NCI-H510A treated with DMSO at 0.1 percent for 48 hours (cell line): ENCODE measurements at regions not wholly inside any gene's neighbourhood (a gene's known extent, or its start where the extent isn't known, plus 50 kb on each side); places are given as distances from the start of the nearest gene placed in this dataset.
"Not testable (repeated sequence)": the region's sequence is repeated elsewhere in the genome, so short reads cannot be mapped to it uniquely, and the experiment has no call there.

ENCODE experiments used
- DNase-seq: peaks from one replicate; lab custom pipeline; 2025; lab: John Stamatoyannopoulos, UW

DNA sequence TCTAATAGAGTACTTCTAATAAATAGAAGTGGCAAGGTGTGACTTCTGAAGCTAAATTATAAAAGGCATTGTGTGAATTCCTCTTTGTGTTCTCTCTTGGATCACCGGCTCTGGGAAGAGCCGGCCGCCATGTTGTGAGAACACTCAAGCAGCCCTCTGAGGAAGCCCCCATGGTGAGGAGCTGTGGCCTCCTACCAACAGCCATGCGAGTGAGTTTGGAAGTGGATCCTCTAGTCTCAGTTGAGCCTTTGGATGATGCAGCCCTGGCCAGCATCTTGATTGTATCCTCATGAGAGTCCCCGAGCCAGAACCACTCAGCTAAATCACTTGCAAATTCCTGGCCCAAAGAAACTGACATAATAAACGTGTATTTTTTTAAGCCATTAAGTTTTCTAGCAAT is 94.5 kb upstream of the CARD11 start:
- no peak for DNase-seq

DNA sequence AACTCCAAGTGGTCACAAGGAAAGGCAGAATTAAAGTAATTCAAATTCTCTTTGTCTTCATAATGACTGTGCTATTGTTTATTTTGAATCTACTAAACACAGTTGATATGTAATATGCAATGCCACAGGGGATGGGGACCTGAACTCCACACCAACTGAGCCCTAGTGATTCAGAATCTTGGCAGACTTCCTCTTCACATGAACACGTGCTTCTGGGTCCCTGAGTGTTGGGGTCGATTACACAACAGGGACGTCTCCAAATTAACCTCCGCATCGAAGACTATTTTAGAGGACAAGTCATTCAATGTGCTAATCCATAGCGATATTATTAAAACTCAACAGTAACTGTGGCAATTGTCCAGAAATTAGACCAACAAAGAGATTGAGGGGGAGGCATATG is 95.3 kb upstream of the CARD11 start:
- no peak for DNase-seq

DNA sequence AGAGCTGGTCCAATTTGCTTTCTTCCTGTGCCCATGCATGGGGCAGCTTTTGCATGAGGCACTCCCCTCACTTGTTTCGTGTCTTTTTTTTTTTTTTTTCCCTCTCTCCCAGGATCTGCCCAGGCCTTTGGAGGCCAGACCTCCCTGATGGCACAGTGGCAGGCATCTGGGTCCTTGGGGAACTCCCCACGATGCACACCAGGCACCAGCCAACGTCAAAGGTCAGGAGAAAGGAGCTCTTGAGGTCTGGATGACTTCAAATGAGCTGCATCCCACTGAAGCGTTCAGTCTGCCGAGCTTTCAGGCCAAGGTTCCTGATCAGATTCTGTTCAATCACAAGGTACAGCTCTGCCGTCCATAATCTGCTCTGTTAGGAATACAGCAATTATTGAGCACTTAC is 97.2 kb upstream of the CARD11 start:
- no peak for DNase-seq

DNA sequence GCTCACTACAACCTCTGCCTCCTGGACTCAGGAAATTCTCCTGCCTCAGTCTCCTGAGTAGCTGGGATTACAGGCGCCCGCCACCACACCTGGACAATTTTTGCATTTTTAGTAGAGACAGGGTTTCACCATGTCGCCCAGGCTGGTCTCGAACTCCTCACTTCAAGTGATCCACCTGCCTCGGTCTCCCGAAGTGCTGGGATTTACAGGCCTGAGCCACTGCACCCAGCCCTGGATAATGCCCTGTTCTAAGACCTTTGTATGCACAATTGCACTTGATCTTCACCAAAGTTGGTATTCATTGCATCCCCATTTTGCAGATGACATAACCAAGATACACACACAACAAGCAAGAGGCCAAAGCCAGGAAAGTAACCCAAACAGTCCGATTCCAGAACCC is 97.7 kb upstream of the CARD11 start:
- no peak for DNase-seq

DNA sequence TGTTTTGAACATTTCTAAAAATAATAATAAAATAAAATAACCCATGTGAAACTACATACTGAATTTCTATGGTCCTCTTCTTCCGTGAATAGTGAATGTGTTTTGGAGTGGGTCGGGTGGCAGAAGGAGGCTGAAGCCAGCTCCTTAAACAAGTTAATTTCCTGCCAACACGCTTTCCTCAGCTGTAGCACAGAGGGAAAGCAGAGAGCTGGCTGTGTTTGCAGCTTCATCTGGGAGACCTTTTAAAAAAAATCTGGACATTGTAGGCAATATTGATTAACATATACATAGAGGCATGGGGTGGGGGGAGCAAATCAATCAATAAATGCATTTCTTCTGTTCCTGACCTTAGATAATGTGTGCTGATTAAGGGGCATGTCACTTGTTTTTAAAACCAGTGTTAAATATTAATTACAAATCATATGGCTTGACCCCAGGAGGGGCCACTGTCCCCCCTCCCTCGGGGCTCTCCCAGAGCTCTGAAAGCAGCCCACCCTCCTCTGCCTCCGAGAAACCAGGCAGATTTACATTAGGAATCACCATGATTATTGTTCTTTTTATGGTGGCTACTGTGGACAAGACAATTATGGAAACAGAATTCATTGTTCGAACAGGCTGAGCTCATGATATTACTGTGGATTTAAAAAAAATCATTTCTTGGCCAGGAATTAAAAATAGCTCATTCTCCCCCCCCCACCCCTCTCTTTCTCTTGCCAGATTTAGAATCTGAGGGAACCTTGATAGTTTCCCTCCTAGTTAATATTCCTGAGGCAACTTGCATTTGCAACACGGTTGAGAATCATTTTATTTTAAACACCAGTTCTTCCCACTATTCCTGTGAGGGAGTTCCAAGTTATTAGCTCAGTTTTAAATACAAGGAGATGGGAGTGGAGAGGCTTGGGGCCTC is 100.5 kb upstream of the CARD11 start:
- no peak for DNase-seq

DNA sequence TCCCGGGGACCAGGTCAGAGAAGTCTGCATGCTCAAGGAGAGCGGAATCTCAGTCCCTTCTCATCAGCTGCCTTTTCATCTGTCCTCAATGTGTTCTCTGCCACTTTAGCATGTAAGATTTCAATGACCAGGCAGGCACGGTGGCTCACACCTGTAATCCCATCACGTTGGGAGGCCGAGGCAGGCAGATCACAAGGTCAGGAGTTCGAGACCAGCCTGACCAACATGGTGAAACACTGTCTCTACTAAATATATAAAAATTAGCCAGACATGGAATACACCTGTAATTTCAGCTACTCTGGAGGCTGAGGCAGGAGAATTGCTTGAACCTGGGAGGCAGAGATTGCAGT is 101.1 kb upstream of the CARD11 start:
- not testable (repeated sequence) for DNase-seq

DNA sequence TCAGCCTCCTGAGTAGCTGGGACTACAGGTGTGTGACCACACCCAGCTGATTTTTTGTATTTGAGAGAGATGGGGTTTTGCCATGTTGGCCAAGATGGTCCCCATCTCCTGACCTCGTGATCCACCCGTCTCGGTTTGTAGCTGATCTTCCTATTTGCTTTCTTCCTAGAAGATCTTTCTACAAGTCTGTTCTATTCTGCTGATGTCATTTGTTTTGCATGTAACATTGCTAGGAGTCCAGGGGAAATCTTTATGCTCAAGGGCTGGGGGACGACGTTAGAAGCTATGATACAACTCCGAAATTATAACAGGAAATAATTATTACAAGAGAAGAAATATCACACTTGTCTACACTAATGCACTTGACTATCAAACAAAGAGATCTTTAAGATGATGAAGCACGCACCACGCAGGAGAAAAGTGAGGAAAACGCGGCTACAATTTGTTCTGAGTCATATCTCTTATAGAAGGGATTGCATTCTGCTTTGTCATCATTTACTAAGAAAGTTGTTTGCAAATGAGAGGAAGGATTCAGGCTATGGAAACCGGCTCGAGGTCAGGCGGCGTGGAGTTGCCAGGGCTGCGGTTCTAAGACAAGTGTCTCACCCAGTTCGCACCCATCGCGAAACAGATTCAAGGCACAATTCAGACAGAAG is 103.0 kb upstream of the CARD11 start:
- DNase-seq = no peak

DNA sequence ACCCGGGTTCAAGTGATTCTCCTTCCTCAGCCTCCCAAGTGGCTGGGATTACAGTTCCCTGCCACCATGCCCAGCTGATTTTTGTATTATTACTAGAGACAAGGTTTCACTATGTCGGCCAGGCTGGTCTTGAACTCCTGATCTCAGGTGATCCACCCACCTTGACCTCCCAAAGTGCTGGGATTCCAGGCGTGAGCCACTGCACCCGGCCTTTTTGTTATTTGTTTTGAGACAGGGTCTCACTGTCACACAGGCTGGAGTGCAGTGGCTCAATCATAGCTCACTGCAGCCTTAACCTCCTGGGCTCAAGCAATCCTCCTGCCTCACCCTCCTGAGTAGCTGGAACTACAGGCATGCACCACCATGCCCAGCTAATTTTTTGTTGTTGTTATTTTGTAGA is 104.8 kb upstream of the CARD11 start:
- not testable (repeated sequence) for DNase-seq

DNA sequence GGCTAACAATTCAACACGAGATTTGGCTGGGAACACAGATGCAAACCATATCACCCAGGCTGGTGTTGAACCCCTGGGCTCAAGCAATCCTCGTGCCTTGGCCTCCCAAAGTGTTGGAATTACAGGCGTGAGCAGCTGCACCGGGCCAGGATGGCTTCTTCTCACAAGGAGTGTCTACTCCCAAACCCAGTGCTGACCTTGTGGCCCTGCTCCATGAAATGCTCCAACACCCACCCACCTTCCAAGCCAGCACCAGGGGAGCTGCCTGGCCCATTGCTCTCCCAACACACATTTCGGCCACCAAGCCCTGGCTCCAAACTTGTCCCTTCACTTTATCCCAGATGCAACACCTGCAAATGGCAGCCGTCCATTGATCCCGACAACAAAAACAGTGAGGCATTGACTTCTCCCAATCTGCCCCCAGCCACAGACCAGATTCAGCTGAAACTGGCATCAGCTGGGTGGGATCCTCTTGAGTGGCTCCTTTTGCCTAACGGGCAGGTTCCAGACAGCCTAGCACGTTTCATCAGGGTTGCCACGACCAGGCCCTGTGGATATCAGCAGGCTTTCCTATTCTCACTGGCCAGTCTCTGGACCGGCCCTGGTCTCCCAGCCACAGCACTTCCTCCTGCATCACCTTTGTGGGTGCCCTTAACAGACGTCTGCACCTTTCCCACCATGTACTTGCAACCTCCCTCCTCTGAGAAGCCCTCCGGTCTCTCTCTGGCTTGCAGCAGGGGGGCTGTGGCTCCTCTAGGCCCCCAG is 105.7 kb upstream of the CARD11 start:
- DNase-seq = no peak

DNA sequence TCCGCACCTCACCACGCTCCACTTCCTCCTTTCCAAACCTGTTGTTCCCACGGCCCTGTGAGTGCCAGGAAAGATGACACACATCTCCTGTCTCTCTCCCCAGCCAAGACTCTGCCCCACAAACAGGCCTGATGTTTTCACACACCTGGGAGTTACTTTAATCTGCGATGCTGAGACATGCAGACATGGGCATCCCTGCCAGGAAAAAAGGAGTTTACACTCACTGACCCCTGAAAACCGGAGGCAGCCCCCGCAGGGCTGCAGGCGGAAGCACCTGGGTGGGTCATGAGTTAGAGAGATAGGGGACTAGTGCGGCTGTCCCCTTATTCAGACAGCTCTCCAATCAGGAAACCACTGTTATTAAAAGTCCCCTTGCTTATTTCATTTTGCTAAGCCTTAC is 106.4 kb upstream of the CARD11 start:
- DNase-seq = no peak

DNA sequence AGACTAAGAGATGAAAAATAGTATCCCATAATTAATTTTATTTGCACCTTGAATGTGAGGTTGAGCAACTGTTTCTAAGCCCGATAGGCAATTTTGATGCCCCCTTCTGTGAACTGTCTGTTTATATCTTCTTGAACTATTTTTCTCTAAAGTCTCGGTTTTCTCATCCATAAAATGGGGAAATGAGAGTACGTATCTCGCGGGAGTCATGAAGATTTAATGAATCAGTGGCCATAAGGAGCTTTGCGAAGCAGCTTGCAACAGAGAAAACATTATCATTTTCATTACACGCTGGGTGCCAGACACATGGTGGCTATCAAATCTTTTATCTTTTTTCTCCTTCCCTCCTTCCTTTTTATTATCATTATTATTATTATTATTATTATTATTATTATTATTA is 108.1 kb upstream of the CARD11 start:
- no peak for DNase-seq

DNA sequence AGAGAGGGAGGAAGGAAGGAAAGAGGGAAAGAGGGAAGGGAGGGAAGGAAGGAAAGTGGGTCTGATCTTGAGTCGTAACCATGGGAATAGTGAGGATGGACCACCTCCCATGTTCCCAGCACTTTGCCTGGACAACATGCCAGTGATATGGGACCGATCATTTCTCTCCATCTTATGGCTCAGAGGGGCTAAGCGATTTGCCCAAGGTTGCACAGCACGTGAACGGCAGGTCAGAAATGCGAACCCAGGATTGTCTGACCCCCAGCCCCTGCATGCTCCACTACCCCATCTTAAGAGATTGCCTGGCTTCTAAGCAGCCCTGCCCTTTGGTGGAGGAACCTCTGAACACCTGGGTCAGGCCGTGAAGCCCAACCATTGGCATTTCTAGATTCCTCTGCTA is 109.0 kb upstream of the CARD11 start:
- no peak for DNase-seq

DNA sequence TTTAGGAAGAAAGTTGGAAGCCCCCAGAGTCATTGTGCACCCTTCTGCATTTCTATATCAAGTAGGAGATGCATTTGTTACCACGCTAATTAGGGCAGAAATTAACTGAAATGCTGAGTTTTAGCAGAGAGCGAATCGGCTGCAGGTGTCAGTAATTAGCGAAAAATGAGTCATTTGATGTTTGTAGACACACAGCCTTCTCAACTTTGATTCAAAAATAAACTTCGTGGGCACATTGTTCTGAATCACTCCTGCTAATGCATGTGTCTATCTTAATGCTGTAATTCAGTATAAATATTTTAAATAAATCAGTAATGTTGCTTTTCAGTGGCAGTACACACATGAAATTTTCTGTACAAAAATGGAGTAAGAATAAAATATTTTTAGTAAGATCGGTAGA is 109.5 kb upstream of the CARD11 start:
- no peak for DNase-seq

DNA sequence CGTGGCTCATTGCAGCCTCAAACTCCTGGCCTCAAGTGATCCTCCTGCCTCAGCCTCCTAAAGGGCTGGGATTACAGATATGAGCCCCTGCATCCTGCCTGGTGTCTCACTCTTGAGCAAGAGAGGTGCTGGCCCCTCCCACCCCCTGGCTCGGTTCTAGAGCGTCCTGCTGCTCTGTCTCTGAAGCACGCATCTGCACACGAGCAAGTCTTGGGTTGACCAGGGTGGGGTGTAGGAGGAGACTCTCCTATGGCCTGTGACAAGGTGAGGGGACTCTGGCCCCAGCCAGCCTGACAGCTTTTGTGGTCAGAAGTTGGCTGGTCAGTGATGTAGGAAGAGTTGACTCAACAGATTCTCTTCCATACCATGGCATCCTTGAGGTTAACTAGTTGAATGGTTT is 110.7 kb upstream of the CARD11 start:
- DNase-seq = no peak

DNA sequence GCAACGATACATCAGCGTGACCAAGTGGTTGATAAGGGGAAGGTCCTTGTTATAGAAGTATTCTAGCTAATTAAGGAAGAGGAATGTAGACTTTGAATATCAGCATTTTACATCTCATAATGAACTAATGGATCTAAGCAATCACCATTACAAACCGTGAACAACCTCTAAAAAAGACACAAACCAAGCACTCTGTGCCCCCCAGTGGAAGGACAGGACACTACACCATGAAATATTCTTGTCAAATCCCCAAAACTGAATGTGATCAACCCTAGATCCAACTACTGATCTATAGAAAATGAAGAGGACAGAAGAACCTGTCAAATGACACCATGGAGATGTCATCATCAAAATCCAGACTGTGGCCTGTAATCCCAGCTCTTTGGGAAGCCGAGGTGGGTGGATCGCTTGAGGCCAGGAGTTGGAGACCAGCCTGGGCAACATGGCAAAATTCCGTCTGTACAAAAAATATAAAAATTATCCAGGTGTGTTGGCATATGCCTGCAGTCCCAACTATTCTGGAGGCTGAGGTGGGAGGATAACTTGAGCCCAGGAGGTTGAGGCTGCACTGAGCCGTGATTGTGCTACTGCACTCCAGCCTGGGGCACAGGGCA is 111.3 kb upstream of the CARD11 start:
- DNase-seq = peak; percentile 11

DNA sequence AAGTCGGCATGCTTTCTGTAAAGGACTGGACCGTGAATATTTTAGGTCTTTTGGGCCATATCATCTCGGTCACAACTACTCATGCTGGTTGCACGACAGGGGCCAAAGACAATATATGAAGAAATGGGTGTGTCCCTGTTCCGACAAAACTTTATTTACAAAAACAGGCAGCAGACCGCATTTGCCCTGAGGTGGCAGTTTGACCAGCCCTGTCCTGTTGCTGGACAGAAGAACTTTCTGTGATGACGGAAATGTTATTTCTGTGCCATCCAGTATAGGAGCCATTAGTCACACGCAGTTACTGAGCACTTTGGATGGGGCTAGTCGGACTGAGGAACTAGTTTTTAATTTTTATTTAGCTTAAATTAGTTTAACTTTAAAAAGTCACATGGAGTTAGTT is 112.8 kb upstream of the CARD11 start:
- DNase-seq = no peak

DNA sequence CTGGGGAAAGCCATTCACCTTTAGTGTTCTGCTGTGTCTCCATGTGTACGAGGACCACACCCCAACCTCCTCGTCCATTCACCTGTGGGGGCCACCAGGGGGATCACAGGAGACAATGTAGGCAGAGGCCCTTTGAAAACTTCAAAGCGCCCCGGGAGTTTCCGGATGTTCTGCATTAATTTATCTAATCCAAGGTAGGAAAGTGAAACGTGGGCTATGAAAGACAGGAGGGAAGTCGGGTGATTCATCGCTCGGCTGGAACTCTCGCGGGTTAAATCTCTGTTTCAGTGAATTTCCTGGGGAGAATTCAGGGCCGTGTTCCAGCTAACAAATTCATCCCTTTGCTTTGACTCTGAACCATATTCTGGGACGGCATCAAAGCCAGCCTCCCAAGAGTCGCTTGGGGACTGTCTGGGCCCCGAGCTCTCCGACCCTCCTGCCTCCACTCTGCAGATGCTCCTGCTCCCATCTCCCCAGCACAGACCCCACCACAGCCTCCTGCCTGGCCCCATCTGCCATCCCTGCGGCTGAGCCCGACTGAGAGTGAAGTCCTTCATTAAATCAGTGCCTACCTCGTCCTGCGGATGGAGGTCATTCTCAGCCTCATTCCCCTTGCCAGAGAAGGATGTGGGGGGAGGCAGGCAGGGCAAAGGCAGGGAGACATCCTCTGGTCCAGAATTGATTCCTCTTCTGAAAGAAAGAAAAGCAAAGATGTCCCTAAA is 114.1 kb upstream of the CARD11 start:
- DNase-seq = no peak

DNA sequence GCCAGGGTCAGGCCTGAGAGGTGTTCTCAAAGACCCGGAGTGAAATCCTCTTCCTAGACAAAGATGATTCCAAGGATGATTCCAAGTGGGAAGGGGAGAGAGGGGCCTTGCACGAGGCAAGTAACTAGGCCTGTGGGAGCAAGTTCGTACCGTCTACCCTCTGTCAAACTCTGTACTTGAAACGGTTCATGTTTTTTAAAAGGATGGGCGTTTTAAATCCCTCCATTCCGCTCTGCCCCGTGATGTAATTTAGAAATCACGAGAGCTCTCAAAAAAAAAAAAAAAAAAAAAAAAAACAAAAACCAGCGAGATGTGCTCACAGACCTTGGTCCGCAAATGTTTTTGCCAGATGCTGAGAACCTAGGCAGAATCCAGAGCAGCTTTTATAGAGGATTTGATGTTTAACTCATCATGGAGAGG is 114.7 kb upstream of the CARD11 start:
- DNase-seq = no peak

DNA sequence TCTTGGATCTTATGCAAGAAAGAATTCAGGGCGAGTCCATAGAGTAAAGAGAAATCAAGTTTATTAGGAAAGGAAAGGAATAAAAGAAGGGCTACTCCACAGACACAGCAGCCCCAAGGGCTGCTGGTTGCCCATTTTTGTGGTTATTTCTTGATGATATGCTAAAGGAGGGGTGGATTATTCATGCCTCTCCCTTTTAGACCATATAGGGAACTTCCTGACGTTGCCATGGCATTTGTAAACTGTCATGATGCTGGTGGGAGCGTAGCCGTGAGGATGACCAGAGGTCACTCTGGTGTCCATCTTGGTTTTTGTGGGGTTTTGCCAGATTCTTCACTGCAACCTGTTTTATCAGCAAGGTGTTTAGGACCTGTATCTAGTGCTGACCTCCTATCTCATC is 115.4 kb upstream of the CARD11 start:
- no peak for DNase-seq

DNA sequence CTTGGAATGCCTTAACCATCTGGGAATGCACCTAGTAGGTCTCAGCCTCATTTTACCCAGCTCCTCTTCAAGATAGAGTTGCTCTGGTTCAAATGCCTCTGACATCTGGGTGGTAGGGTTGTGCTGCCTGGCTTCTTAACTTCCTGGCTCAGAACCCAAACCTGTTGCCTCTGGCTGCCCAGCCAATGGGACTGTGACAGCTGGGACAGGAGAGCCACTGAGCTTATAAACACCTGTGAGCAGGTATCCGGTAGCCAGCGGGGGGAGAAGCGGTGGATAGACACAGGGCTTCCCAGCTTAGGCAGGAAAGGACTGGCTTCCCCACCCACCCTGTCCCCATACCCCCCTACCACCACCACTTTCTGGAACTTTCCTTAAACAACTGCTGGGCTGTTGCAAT is 115.8 kb upstream of the CARD11 start:
- DNase-seq = no peak

DNA sequence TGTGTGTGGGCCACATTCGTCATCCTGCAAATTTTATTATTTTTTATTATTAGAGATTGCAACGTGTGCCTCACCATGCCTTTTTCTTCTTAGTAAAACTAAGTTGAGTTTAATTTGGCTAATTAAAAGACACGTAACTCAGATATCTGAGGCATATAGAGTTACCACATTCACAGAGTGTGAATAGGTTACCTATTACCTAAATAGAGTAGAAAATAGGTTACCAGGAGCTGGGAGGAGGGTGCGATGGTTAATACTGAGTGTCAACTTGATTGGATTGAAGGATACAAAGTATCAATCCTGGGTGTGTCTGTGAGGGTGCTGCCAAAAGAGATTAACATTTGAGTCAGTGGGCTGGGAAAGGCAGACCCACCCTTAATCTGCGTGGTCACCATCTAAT is 116.3 kb upstream of the CARD11 start:
- not testable (repeated sequence) for DNase-seq

DNA sequence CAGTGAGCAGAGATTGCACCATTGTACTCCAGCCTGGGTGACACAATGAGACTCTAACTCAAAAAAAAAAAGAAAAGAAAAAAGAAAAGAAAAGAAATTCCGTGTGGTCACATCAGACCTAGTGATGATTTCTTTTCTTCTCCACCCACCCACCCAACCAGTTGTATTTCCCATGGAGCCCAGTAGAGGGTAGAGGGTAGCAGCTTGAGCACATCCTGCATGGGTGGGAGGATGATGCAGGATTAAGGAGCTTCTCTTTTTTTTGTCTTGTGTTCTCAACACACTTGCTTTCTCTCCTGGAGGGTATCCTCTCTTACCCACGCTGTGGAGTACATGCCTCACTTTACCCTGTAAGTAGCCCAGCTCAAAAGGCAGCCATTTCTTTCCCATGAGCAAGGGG is 118.6 kb upstream of the CARD11 start:
- no peak for DNase-seq
